IPS-18a (cell line): ENCODE measurements at regions not wholly inside any gene's neighbourhood (a gene's known extent, or its start where the extent isn't known, plus 50 kb on each side); places are given as distances from the start of the nearest gene placed in this dataset.

ENCODE experiments used
- H3K27ac ChIP-seq: one replicate; pipeline ENCODE4 v1.5.1; 2013; ENCODE audit warnings: low read length
- H3K27me3 ChIP-seq: one replicate; pipeline ENCODE4 v1.6.1; 2013; ENCODE audit warnings: mild to moderate bottlenecking, low read length; ENCODE audit not compliant: control insufficient read depth, insufficient read depth
- H3K36me3 ChIP-seq: one replicate; pipeline ENCODE4 v1.6.1; 2013; ENCODE audit warnings: low read depth, low read length; ENCODE audit not compliant: control insufficient read depth
- H3K4me1 ChIP-seq: one replicate; pipeline ENCODE4 v1.6.1; 2013; ENCODE audit warnings: low read depth, low read length; ENCODE audit not compliant: control insufficient read depth
- H3K4me3 ChIP-seq: one replicate; pipeline ENCODE4 v1.5.1; 2013; ENCODE audit warnings: low read length
- H3K9ac ChIP-seq: one replicate; pipeline ENCODE4 v1.6.1; 2013; ENCODE audit warnings: mild to moderate bottlenecking, low read length, moderate library complexity
- H3K9me3 ChIP-seq: one replicate; pipeline ENCODE4 v1.6.1; 2013; ENCODE audit warnings: low read depth, low read length; ENCODE audit not compliant: control insufficient read depth

- Histone ChIP-seq H3K4me3 (no peak overlapping the region), H3K36me3 (no peaks in the 10 kb centered on the region), H3K9me3 (no peaks in the 10 kb centered on the region), H3K27me3 (no peaks in the 10 kb centered on the region), H3K9ac (no peak overlapping the region), H3K27ac (no peak overlapping the region), H3K4me1 (peaks cover 23% of the 10 kb centered on the region)
These were observed 981.9 kb upstream of the TENM3 start for GRCh38 chr4:181261279-181261678.

DNA sequence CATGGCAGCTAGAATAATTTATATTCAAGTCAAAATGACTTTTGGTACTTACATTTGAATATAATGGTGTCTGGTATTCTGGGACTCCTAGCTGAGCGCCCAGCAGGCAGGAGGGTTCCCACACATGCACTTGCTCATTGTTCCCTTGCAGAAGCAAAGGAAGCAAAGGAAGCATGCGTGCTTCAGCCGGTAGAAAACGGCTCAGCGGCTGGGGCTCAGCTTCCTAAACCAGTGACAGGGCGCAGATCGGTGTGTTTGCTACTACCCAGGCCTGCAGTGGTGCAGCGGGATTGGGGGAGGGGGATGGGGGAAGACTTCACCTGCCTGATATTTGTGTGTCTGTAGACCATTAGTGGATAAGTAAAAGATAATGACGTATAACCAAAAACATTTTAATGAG is 978.3 kb upstream of the TENM3 start:
- H3K4me1 ChIP-seq, result peaks cover 14% of the 10 kb centered on the region
- H3K9ac ChIP-seq, result no peak overlapping the region
- H3K27me3 ChIP-seq, result no peaks in the 10 kb centered on the region
- no peaks in the 10 kb centered on the region for H3K9me3 ChIP-seq
- no peak overlapping the region for H3K4me3 ChIP-seq
- H3K27ac ChIP-seq, result no peak overlapping the region
- no peaks in the 10 kb centered on the region for H3K36me3 ChIP-seq

GRCh38 chr4:181265370-181265769 is 977.8 kb upstream of the TENM3 start:
- Histone ChIP-seq H3K9me3 (no peaks in the 10 kb centered on the region), H3K4me3 (no peak overlapping the region), H3K27ac (no peak overlapping the region), H3K4me1 (peaks cover 14% of the 10 kb centered on the region), H3K27me3 (no peaks in the 10 kb centered on the region), H3K9ac (no peak overlapping the region), H3K36me3 (no peaks in the 10 kb centered on the region)

GRCh38 chr4:181271116-181271640 is 972.0 kb upstream of the TENM3 start:
- Histone ChIP-seq H3K27me3 (no peaks in the 10 kb centered on the region), H3K9me3 (no peaks in the 10 kb centered on the region), H3K4me3 (no peak overlapping the region), H3K27ac (no peak overlapping the region), H3K9ac (no peak overlapping the region), H3K36me3 (no peaks in the 10 kb centered on the region), H3K4me1 (no peaks in the 10 kb centered on the region)

DNA sequence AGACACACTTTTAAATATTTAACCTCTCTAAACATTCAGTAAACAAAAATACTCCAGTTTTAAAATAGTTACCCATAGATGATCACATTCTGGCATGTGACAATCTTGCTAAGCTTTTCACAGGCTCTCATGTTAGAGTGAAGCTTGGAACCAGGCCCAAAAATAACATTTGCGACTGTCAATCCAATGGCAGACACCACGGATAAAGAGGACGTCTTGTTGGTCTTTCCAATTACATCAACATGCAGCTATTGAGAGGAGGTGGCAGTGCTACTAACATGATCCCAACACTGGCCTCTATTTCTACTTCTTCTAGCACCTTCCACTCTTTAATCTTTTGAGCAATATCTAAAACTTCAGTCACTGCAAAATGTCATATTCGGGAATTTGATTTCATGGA is 970.8 kb upstream of the TENM3 start:
- Histone ChIP-seq H3K36me3 (no peaks in the 10 kb centered on the region), H3K4me3 (no peak overlapping the region), H3K9ac (no peak overlapping the region), H3K9me3 (no peaks in the 10 kb centered on the region), H3K4me1 (no peaks in the 10 kb centered on the region), H3K27me3 (no peaks in the 10 kb centered on the region), H3K27ac (no peak overlapping the region)

DNA sequence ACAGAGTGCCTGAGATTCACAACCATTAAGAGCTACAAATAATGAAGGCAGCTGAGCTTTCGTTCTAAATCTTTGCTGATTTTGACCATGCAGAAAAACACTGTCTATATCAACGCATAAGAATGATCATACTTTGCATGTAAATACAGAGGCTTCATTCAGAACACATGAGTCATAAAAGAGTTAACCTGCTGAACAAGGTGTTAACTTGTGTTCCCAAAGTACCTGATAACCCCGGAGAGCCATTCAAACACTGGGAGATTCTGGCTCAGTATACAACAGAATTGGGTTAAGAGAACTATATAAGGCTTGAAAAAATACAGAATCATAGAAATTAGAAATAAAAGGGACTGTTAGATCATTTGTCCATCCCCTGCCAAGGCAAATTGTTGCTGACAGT is 964.3 kb upstream of the TENM3 start:
- no peaks in the 10 kb centered on the region for H3K27me3 ChIP-seq
- H3K4me1 ChIP-seq, result no peaks in the 10 kb centered on the region
- H3K9ac ChIP-seq, result no peak overlapping the region
- H3K4me3 ChIP-seq, result no peak overlapping the region
- H3K36me3 ChIP-seq, result no peaks in the 10 kb centered on the region
- no peaks in the 10 kb centered on the region for H3K9me3 ChIP-seq
- H3K27ac ChIP-seq, result no peak overlapping the region

GRCh38 chr4:181281451-181281850 is 961.8 kb upstream of the TENM3 start:
- H3K9ac ChIP-seq, result no peak overlapping the region
- H3K4me3 ChIP-seq, result no peak overlapping the region
- no peaks in the 10 kb centered on the region for H3K4me1 ChIP-seq
- H3K27ac ChIP-seq, result no peak overlapping the region
- no peaks in the 10 kb centered on the region for H3K9me3 ChIP-seq
- H3K27me3 ChIP-seq, result no peaks in the 10 kb centered on the region
- H3K36me3 ChIP-seq, result no peaks in the 10 kb centered on the region

DNA sequence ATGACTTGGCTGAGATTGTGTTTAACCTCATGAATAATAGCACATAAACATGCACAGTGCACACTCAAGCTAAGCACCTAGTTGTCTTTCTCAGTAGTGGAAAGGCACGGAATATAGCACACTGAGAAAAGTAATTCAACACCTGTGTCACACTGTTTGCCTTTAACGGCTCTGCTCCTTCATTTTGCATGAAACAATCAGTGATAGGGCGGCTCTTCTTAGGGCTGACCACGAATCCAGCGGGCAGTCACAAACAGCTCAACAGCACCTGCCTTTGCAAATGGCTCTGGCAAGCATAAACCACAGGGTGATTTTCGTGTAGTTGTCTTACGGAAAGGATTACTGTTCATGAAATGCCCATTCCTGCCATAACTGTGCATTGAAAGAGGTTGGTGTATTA is 954.0 kb upstream of the TENM3 start:
- Histone ChIP-seq H3K27ac (no peak overlapping the region), H3K9me3 (no peaks in the 10 kb centered on the region), H3K27me3 (no peaks in the 10 kb centered on the region), H3K4me1 (peaks cover 14% of the 10 kb centered on the region), H3K9ac (no peak overlapping the region), H3K36me3 (no peaks in the 10 kb centered on the region), H3K4me3 (no peak overlapping the region)

GRCh38 chr4:181291615-181292014 is 951.6 kb upstream of the TENM3 start:
- Histone ChIP-seq H3K27me3 (no peaks in the 10 kb centered on the region), H3K4me3 (no peak overlapping the region), H3K4me1 (peaks cover 14% of the 10 kb centered on the region), H3K36me3 (no peaks in the 10 kb centered on the region), H3K27ac (no peak overlapping the region), H3K9ac (no peak overlapping the region), H3K9me3 (no peaks in the 10 kb centered on the region)

- H3K36me3 ChIP-seq, result no peaks in the 10 kb centered on the region
- H3K4me3 ChIP-seq, result no peak overlapping the region
- H3K9ac ChIP-seq, result no peak overlapping the region
- H3K27me3 ChIP-seq, result no peaks in the 10 kb centered on the region
- H3K4me1 ChIP-seq, result peaks cover 11% of the 10 kb centered on the region
- no peak overlapping the region for H3K27ac ChIP-seq
- no peaks in the 10 kb centered on the region for H3K9me3 ChIP-seq
These were observed 950.2 kb upstream of the TENM3 start for GRCh38 chr4:181293014-181293413.

DNA sequence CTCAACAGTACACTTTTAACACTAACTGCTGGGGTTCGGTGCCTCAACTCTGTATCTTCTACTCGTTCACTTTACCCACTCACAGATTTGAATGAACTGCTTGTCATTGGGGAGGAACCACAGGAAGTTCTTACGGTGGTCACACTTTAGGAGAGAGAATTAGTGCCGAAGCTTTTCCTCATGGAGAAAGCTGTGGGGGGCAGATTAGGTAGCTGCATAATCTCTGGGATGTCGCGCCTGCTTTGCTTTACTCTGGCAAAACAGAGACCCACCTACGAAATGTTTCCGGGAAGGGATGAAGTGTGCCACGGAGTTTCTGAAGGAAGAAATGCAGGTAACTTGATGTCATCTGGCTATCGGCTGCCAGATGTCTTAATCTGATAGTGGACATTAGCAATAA is 949.7 kb upstream of the TENM3 start:
- H3K9me3 ChIP-seq, result no peaks in the 10 kb centered on the region
- H3K36me3 ChIP-seq, result no peaks in the 10 kb centered on the region
- no peak overlapping the region for H3K9ac ChIP-seq
- no peak overlapping the region for H3K27ac ChIP-seq
- H3K27me3 ChIP-seq, result no peaks in the 10 kb centered on the region
- H3K4me3 ChIP-seq, result no peak overlapping the region
- H3K4me1 ChIP-seq, result peaks cover 11% of the 10 kb centered on the region

- Histone ChIP-seq H3K27me3 (no peaks in the 10 kb centered on the region), H3K9me3 (no peaks in the 10 kb centered on the region), H3K36me3 (no peaks in the 10 kb centered on the region), H3K9ac (no peak overlapping the region), H3K4me3 (no peak overlapping the region), H3K4me1 (peaks cover 11% of the 10 kb centered on the region), H3K27ac (no peak overlapping the region)
These were observed 948.8 kb upstream of the TENM3 start for GRCh38 chr4:181294421-181294820.
